Prostate gland (tissue), 2 donors: ENCODE measurements at regions not wholly inside any gene's neighbourhood (a gene's known extent, or its start where the extent isn't known, plus 50 kb on each side); places are given as distances from the start of the nearest gene placed in this dataset.

ENCODE experiments used
- DNase-seq: peaks from one replicate; pipeline ENCODE4 v3.0.0-alpha.2; 2019; ENCODE audit warnings: low spot score
- H3K27ac ChIP-seq, 2 donors: fragments of 200-600 bp; sonication (generic); 2 replicates each; pipeline ENCODE4 v1.5.1; 2017 to 2019
- H3K27me3 ChIP-seq: fragments of 200-600 bp; sonication (generic); replicated peaks from 2 replicates; pipeline ENCODE4 v1.5.1; 2019; ENCODE audit not compliant: insufficient read depth
- H3K36me3 ChIP-seq, 2 donors: fragments of 200-600 bp; sonication (generic); 1 replicate in 1 of 2; 2 replicates in 1 of 2; pipeline versions ENCODE4 v1.5.1 to v1.8.1; 2017 to 2019
- H3K4me1 ChIP-seq: fragments of 200-600 bp; sonication (generic); replicated peaks from 2 replicates; pipeline ENCODE4 v1.5.1; 2019
- H3K4me3 ChIP-seq, 2 donors: fragments of 200-600 bp; sonication (generic); 2 replicates each; pipeline ENCODE4 v1.5.1; 2017 to 2019
- H3K9me3 ChIP-seq: fragments of 200-600 bp; sonication (generic); 2 replicates; pipeline ENCODE4 v1.5.1; 2017
- CTCF ChIP-seq, 4 experiments: fragments of 200-600 bp in 2 of 4; fragments of 450-650 bp in 2 of 4; sonication (generic) in 2 of 4; IDR thresholded peaks; 1 replicate in 3 of 4; 2 replicates in 1 of 4; pipeline ENCODE4 v1.5.1; 2016 to 2019; ENCODE audit warnings: antibody characterized with exemption in 4 of 4, mild to moderate bottlenecking in 2 of 4, moderate library complexity in 2 of 4
- POLR2A ChIP-seq: fragments of 450-650 bp; IDR thresholded peaks from one replicate; pipeline ENCODE4 v1.6.1; 2016; ENCODE audit warnings: antibody characterized with exemption, mild to moderate bottlenecking
- POLR2AphosphoS5 ChIP-seq: sonication (generic); formaldehyde crosslinking; IDR thresholded peaks from one replicate; pipeline ENCODE4 v1.6.1; 2017; ENCODE audit warnings: antibody characterized with exemption
- WGBS: methylation state at CpG from one replicate; pipeline ENCODE4 v1.1.5; 2018; 5-methylcytosine and 5-hydroxymethylcytosine counted together
- intact Hi-C: fragments of 100-400 bp; cut with DNase I; formaldehyde crosslinking; loops from one replicate; pipeline ENCODE4 v1.14.2; 2022

- intact Hi-C loops, result no loop called here
- DNase-seq, result no peak
- 90% methylated on average over 5 of the region's 5 CpGs for WGBS
- no peak for TF ChIP-seq POLR2AphosphoS5
- Histone ChIP-seq H3K36me3 (no peaks in the 10 kb centered on the region), H3K4me3 (no peak overlapping the region), H3K27ac (no peak overlapping the region), H3K4me1 (no peaks in the 10 kb centered on the region), H3K27me3 (no peaks in the 10 kb centered on the region), H3K9me3 (no peaks in the 10 kb centered on the region)
These were observed 275.1 kb downstream of the ABCC12 start for GRCh38 chr16:47880653-47881052.

- Histone ChIP-seq H3K27ac (no peak overlapping the region), H3K9me3 (no peaks in the 10 kb centered on the region), H3K27me3 (no peaks in the 10 kb centered on the region), H3K4me3 (no peak overlapping the region), H3K36me3 (no peaks in the 10 kb centered on the region), H3K4me1 (no peaks in the 10 kb centered on the region)
- WGBS, result 64% methylated on average over 3 of the region's 3 CpGs
- TF ChIP-seq CTCF (IDR thresholded peaks at IDR 0.05) (no peak), POLR2AphosphoS5 (no peak), POLR2A (no peak)
- intact Hi-C loops, result no loop called here
- no peak for DNase-seq
These were observed 278.6 kb downstream of the ABCC12 start for GRCh38 chr16:47877166-47877565.

DNA sequence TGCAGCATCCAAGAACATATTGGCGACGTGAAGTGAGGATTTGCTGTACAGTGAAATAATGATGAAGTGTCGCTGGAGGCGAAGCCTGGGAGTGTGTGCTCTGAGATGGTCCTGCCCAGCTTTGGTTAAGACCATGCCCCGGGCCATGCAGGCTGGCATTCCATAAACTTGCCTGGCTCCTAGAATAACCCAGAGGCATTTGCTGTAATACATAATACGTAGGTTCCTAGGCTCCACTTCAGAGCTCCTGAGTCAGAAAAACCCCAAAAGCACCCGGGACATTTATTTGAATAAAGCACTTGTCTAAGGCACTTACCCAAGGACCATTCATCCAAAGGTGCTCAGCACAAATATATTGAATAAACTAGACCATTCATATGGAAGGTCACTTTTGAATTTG, 279.3 kb downstream of the ABCC12 start:
- Histone ChIP-seq H3K9me3 (no peaks in the 10 kb centered on the region), H3K27me3 (no peaks in the 10 kb centered on the region), H3K4me1 (no peaks in the 10 kb centered on the region), H3K4me3 (no peak overlapping the region), H3K27ac (no peak overlapping the region), H3K36me3 (no peaks in the 10 kb centered on the region)
- intact Hi-C loops, result no loop called here
- TF ChIP-seq POLR2A (no peak), CTCF (IDR thresholded peaks at IDR 0.05) (no peak), POLR2AphosphoS5 (no peak)
- WGBS, result 90% methylated on average over 7 of the region's 7 CpGs
- DNase-seq, result no peak

GRCh38 chr16:47873434-47873833, 282.4 kb downstream of the ABCC12 start:
- Histone ChIP-seq H3K9me3 (no peaks in the 10 kb centered on the region), H3K36me3 (no peaks in the 10 kb centered on the region), H3K27me3 (no peaks in the 10 kb centered on the region), H3K4me1 (no peaks in the 10 kb centered on the region), H3K4me3 (no peak overlapping the region), H3K27ac (no peak overlapping the region)
- DNase-seq, result no peak
- 82% methylated on average over 5 of the region's 5 CpGs for WGBS
- intact Hi-C loops, result no loop called here
- TF ChIP-seq CTCF (IDR thresholded peaks at IDR 0.05), result no peak
- no peak for TF ChIP-seq POLR2A

DNA sequence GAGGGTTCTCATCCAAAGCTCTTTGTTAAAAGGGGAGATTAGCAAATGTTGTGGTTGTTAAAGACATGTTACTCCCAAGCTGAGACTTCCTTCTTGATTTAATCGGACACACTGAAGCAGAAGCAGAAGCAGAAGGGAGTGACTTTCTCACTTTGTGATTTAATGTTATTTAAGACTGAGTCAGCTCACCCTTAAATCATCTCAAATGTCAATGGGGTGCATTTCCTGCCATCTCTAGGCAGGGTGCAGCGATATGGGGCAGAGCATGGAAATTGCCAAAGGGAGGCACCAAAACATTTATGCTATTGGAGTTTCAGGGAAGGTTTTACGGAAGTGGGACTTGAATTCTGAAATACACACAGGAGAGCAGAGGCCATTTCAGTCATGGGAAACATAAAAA, 283.6 kb downstream of the ABCC12 start:
- intact Hi-C loops, result no loop called here
- 87% methylated on average over 3 of the region's 3 CpGs for WGBS
- H3K27ac ChIP-seq, result no peak overlapping the region
- no peaks in the 10 kb centered on the region for H3K27me3 ChIP-seq
- TF ChIP-seq POLR2AphosphoS5, result no peak
- TF ChIP-seq POLR2A, result no peak
- no peak for TF ChIP-seq CTCF (IDR thresholded peaks at IDR 0.05)
- no peaks in the 10 kb centered on the region for H3K9me3 ChIP-seq
- H3K4me1 ChIP-seq, result no peaks in the 10 kb centered on the region
- no peaks in the 10 kb centered on the region for H3K36me3 ChIP-seq
- DNase-seq, result no peak
- H3K4me3 ChIP-seq, result no peak overlapping the region
